NT2/D1 (cell line): ENCODE measurements at regions not wholly inside any gene's neighbourhood (a gene's known extent, or its start where the extent isn't known, plus 50 kb on each side); places are given as distances from the start of the nearest gene placed in this dataset.

ENCODE experiments used
- DNase-seq: peaks from one replicate; pipeline ENCODE4 v3.0.0-alpha.2; 2011; ENCODE audit warnings: low read depth, low spot score
- H3K27me3 ChIP-seq: 2 replicates; pipeline ENCODE4 v1.6.0; 2011; ENCODE audit warnings: mild to moderate bottlenecking; ENCODE audit not compliant: insufficient read length, insufficient read depth
- H3K36me3 ChIP-seq: 2 replicates; pipeline ENCODE4 v1.6.1; 2011; ENCODE audit warnings: mild to moderate bottlenecking, low read length, mixed read lengths; ENCODE audit not compliant: insufficient read depth, insufficient read length
- H3K4me1 ChIP-seq: 2 replicates; pipeline ENCODE4 v1.5.1; 2011; ENCODE audit not compliant: insufficient read depth, insufficient read length
- H3K4me3 ChIP-seq: 2 replicates; pipeline ENCODE4 v1.5.1; 2011; ENCODE audit warnings: low read depth; ENCODE audit not compliant: insufficient read length
- H3K9ac ChIP-seq: 2 replicates; pipeline ENCODE4 v1.6.0; 2011; ENCODE audit warnings: low read depth; ENCODE audit not compliant: insufficient read length
- H3K9me3 ChIP-seq: 2 replicates; pipeline ENCODE4 v1.5.1; 2011; ENCODE audit warnings: mild to moderate bottlenecking, low read length; ENCODE audit not compliant: insufficient read depth
- SUZ12 ChIP-seq: IDR thresholded peaks from 2 replicates; pipeline ENCODE4 v1.6.1; 2011; ENCODE audit not compliant: insufficient read length, insufficient read depth; ENCODE audit errors: extremely low read depth
- YY1 ChIP-seq: IDR thresholded peaks from 2 replicates; pipeline ENCODE4 v1.6.1; 2011; ENCODE audit not compliant: insufficient read length, insufficient read depth
- ZNF274 ChIP-seq: IDR thresholded peaks from 2 replicates; pipeline ENCODE4 v1.6.1; 2011; ENCODE audit warnings: mild to moderate bottlenecking, low read depth, low read length

DNA sequence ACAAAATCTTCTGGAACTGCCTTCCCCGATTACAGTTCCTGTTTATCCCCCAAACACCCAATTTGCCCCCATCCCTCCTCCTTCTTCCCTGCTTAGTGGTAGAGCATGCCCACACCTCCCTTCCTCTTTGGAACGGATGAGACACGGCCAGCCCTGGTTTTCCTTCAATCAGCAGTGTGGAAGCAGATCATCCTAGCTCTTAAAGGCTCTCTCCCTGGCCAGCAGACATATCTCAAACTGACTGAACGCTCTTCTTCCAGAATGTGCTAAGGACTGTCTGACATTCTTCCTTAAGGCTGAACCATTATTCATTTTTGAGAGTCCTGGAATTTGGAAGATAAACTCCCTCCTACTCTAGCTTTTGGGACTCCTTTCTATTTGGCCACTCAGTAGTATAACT is 161.1 kb downstream of the TRIML1 start:
- no peak for TF ChIP-seq YY1
- TF ChIP-seq ZNF274: no peak
- no peak for TF ChIP-seq SUZ12
- Histone ChIP-seq H3K4me3 (no peak overlapping the region), H3K4me1 (no peaks in the 10 kb centered on the region), H3K36me3 (no peaks in the 10 kb centered on the region), H3K27me3 (no peaks in the 10 kb centered on the region), H3K9me3 (0 out of 2 replicates have a peak, but pooled peaks cover 4% of the 10 kb centered on the region), H3K9ac (no peak overlapping the region)
- DNase-seq: no peak

DNA sequence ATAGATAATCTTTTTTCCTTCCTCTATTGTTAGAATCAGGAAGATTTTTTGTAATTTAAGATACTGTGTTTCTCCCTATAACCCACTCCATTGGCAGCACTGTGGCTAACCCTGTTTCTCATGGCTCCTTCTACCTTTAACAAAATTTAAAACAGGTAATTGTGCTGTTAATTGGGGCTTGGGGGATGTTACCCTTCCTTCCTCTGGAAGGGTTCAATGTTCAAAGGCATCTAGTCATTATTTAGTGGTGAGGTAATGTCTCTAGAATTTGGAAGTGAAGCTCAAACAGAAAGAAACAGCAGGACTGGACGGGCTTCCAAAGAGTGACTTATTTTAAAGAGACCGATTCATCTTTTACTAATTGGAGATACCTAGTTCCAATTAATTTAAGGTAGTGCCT is 166.4 kb downstream of the TRIML1 start:
- Histone ChIP-seq H3K9me3 (0 out of 2 replicates have a peak, but pooled peaks cover 2% of the 10 kb centered on the region), H3K9ac (no peak overlapping the region), H3K4me1 (no peaks in the 10 kb centered on the region), H3K27me3 (no peaks in the 10 kb centered on the region), H3K36me3 (no peaks in the 10 kb centered on the region), H3K4me3 (no peak overlapping the region)
- peak; percentile 16 for DNase-seq
- TF ChIP-seq ZNF274 (no peak), SUZ12 (no peak), YY1 (no peak)

DNA sequence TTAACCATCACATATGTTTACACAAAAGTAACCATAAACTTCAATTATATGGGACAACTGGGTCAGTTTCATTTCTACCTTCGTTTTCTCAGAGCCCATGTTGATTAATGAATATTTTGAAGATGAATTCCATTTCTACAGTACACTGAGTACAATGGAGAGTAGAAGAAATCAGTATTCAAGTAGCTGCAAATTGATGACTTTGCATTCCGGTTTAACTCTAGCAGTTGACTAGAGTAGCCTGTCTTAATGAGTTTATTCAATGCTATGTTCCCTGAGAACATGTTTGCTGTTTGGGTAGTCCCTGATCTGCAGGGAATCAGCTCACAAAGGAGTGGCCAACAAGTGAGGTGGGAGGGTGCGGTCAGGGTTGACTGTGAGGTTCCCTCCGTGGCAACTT is 168.3 kb downstream of the TRIML1 start:
- no peak overlapping the region for H3K9ac ChIP-seq
- no peak overlapping the region for H3K4me3 ChIP-seq

DNA sequence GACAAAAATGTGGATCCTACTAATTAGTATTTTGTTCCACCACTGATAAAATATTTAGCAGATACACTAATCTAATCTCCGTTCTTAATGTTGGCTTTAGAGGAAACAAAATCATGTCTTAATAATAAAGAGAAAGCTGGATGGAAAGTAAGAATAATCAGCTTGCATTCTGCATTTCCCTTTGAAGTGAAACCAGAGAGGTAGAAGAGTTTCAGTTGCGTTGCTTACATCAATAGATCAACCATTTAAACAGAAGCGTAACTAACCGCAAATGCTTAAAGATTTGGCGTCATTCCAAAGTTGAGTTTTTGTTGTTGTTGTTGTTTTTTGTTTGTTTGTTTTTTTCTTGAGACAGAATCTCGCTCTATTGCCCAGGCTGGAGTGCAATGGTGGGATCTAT is 168.9 kb downstream of the TRIML1 start:
- no peak overlapping the region for H3K4me3 ChIP-seq
- H3K4me1 ChIP-seq: no peaks in the 10 kb centered on the region
- TF ChIP-seq ZNF274: no peak
- TF ChIP-seq YY1: no peak
- no peak for TF ChIP-seq SUZ12
- no peaks in the 10 kb centered on the region for H3K36me3 ChIP-seq
- H3K9me3 ChIP-seq: no peaks in the 10 kb centered on the region
- H3K27me3 ChIP-seq: no peaks in the 10 kb centered on the region
- H3K9ac ChIP-seq: no peak overlapping the region
- no peak for DNase-seq

More for the DNA sequence above, 168.3 kb downstream of the TRIML1 start:
- DNase-seq: no peak
- TF ChIP-seq YY1: no peak
- Histone ChIP-seq H3K27me3 (no peaks in the 10 kb centered on the region), H3K4me1 (no peaks in the 10 kb centered on the region), H3K9me3 (no peaks in the 10 kb centered on the region), H3K36me3 (no peaks in the 10 kb centered on the region)

DNA sequence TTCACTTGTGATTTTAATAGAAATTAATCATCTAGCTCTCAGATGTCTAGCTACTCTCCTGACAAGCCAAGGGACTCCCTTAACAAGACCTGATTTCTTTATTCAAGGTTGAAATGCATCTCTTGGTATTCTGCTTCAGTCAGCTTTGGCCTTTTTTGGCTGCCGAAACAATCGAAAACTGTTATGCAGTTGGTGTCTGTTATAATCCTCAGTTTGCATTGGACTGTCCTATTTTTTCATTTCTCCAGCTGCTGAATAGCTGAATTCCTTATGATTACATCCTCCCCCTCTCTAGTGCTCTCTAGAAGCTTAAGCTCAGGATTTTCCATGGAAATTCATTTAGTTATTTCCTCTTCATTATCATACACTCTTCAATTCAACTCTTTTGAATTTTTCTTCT is 177.2 kb downstream of the TRIML1 start:
- TF ChIP-seq ZNF274 (no peak), YY1 (no peak), SUZ12 (no peak)
- Histone ChIP-seq H3K4me1 (no peaks in the 10 kb centered on the region), H3K9me3 (no peaks in the 10 kb centered on the region), H3K9ac (no peak overlapping the region), H3K27me3 (no peaks in the 10 kb centered on the region), H3K4me3 (no peak overlapping the region), H3K36me3 (no peaks in the 10 kb centered on the region)
- DNase-seq: no peak

DNA sequence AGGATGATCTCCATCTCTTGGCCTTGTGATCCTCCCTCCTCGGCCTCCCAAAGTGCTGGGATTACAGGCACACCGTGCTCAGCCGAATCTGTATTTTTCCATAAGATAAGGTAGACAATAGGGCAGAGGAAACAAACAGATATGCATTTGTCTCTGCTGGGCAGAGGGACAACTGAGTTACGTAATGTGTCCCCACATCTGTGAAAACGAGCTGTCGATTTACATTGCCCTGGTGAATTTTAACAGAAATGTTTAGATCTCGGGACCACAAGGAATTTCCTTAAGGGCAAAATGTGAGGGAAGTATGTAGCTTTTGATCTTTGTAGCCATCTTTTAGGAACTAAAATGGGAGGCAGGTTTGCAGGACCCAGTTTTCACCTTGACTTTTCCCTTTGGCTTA is 189.7 kb downstream of the TRIML1 start:
- Histone ChIP-seq H3K4me3 (no peak overlapping the region), H3K4me1 (no peaks in the 10 kb centered on the region), H3K9me3 (peaks cover 6% of the 10 kb centered on the region; the same call in 1 of the 2 replicates), H3K9ac (no peak overlapping the region), H3K27me3 (no peaks in the 10 kb centered on the region), H3K36me3 (no peaks in the 10 kb centered on the region)
- DNase-seq: no peak
- TF ChIP-seq SUZ12: no peak
- TF ChIP-seq ZNF274: no peak
- no peak for TF ChIP-seq YY1

DNA sequence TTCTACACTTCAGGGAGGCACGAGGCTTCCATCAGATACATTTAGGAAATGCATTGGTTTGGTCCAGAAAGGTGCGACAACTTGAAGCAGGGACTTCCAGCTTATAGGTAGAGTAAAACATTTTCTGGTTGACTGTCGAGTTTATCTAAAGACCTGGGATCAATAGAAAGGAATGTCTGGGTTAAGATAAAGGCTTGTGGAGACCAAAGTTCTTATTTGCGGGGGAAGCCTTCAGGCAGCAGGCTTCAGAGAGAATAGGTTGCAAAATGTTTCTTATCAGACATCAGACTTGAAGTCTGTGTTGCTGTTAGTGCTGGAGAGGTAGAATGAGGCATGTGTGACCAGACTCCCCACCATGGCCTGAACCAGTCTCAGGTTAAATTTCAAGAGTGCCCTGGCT is 190.3 kb downstream of the TRIML1 start:
- TF ChIP-seq YY1 (no peak), SUZ12 (no peak), ZNF274 (no peak)
- Histone ChIP-seq H3K4me3 (no peak overlapping the region), H3K4me1 (no peaks in the 10 kb centered on the region), H3K9me3 (peaks cover 6% of the 10 kb centered on the region; the same call in 1 of the 2 replicates), H3K27me3 (no peaks in the 10 kb centered on the region), H3K36me3 (no peaks in the 10 kb centered on the region), H3K9ac (no peak overlapping the region)
- DNase-seq: no peak

DNA sequence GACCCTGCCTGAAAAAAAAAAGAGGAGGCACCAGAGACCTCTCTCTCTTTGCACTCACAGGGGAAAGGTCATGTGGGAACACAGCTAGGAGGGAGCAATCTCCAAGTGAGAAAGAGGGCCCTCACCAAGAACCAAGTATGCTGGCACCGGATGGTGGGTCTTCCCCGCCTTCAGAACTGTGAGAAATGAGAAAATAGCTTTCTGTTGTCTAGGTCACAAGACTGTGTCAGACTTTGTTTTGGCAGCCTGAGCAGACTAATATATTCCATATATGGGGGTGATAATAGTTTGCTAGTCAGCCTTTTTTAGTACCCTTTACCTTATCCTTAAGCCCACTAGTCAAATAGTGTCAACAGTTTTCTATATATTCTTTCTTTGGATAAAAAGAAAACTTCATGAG is 193.0 kb downstream of the TRIML1 start:
- H3K9me3 ChIP-seq: no peaks in the 10 kb centered on the region
- H3K4me3 ChIP-seq: no peak overlapping the region
- TF ChIP-seq SUZ12: no peak
- TF ChIP-seq YY1: no peak
- TF ChIP-seq ZNF274: no peak
- no peaks in the 10 kb centered on the region for H3K4me1 ChIP-seq
- no peak overlapping the region for H3K9ac ChIP-seq
- no peaks in the 10 kb centered on the region for H3K27me3 ChIP-seq
- no peak for DNase-seq
- H3K36me3 ChIP-seq: no peaks in the 10 kb centered on the region
